Calu3 (cell line): ENCODE measurements at regions not wholly inside any gene's neighbourhood (a gene's known extent, or its start where the extent isn't known, plus 50 kb on each side); places are given as distances from the start of the nearest gene placed in this dataset.

Experiments used
- BruUV-seq: library from RNA; stranded (reverse); fragments of 400-500 nt; replicated peaks from 2 replicates; lab custom pipeline; 2021; lab: Mats Ljungman, UMichigan
- CTCF ChIA-PET: fragments of 300-600 bp; sonication (Branson Sonifier 250); formaldehyde crosslinking; loops from one replicate; lab custom pipeline; 2022; ENCODE audit warnings: antibody characterized with exemption; lab: Charles Lee
- DNase-seq: peaks from one replicate; pipeline ENCODE4 v3.0.0; 2022
- H3K27ac Mint-ChIP-seq: one replicate; pipeline ENCODE4 v1.8.0; 2022; ENCODE audit warnings: mixed read lengths; ENCODE audit not compliant: unreplicated experiment
- H3K27me3 Mint-ChIP-seq: one replicate; pipeline ENCODE4 v1.8.0; 2022; ENCODE audit warnings: mixed read lengths; ENCODE audit not compliant: unreplicated experiment
- H3K36me3 Mint-ChIP-seq: one replicate; pipeline ENCODE4 v1.8.0; 2022; ENCODE audit warnings: mild to moderate bottlenecking, moderate library complexity, mixed read lengths; ENCODE audit not compliant: insufficient read depth, unreplicated experiment
- H3K4me1 Mint-ChIP-seq: one replicate; pipeline ENCODE4 v1.8.0; 2022; ENCODE audit warnings: mild to moderate bottlenecking, low read depth, mixed read lengths; ENCODE audit not compliant: unreplicated experiment
- H3K4me3 Mint-ChIP-seq: one replicate; pipeline ENCODE4 v1.8.0; 2022; ENCODE audit warnings: mild to moderate bottlenecking, low read depth, moderate library complexity, mixed read lengths; ENCODE audit not compliant: unreplicated experiment
- H3K9me3 Mint-ChIP-seq: one replicate; pipeline ENCODE4 v1.8.0; 2022; ENCODE audit warnings: low read depth, mixed read lengths; ENCODE audit not compliant: unreplicated experiment
- CTCF ChIP-seq: fragments of 200-600 bp; IDR thresholded peaks from one replicate; pipeline ENCODE4 v1.8.0; 2022; ENCODE audit warnings: antibody characterized with exemption; ENCODE audit not compliant: unreplicated experiment
- intact Hi-C: fragments of 100-400 bp; cut with micrococcal nuclease; formaldehyde crosslinking; loops from one replicate; pipeline ENCODE4 v1.10.0; 2022; ENCODE audit not compliant: unreplicated experiment

GRCh38 chr10:123380491-123381085 is 226.4 kb downstream of the BUB3 start:
- BruUV-seq: no TSS peak
- intact Hi-C loops: loop anchor here (1.0 to 5.0 kb wide), 3 partner anchors 177 to 337 kb away; no protein-coding TSS in a partner anchor
- Mint-ChIP-seq H3K27ac (no peak overlapping the region), H3K4me3 (no peak overlapping the region), H3K4me1 (no peaks in the 10 kb centered on the region), H3K9me3 (no peaks in the 10 kb centered on the region), H3K36me3 (no peaks in the 10 kb centered on the region), H3K27me3 (peaks cover 25% of the 10 kb centered on the region)
- no peak for DNase-seq
- no peak for TF ChIP-seq CTCF
- CTCF ChIA-PET: interaction anchor here (0.5 to 1.0 kb wide), 4 partner anchors 40 to 338 kb away, joined by 3 to 9 read pairs (median 4); no protein-coding TSS in a partner anchor

GRCh38 chr10:123381224-123381623 is 227.0 kb downstream of the BUB3 start:
- no peak overlapping the region for H3K27ac Mint-ChIP-seq
- no peak for TF ChIP-seq CTCF
- no TSS peak for BruUV-seq
- H3K4me1 Mint-ChIP-seq: no peaks in the 10 kb centered on the region
- DNase-seq: no peak
- no peaks in the 10 kb centered on the region for H3K36me3 Mint-ChIP-seq
- CTCF ChIA-PET: interaction anchor here (1.0 kb wide), 1 partner anchor 338 kb away, joined by 5 read pairs; no protein-coding TSS in a partner anchor
- H3K27me3 Mint-ChIP-seq: peaks cover 25% of the 10 kb centered on the region
- H3K4me3 Mint-ChIP-seq: no peak overlapping the region
- intact Hi-C loops: loop anchor here (2.0 to 5.0 kb wide), 2 partner anchors 176 to 248 kb away; no protein-coding TSS in a partner anchor
- H3K9me3 Mint-ChIP-seq: no peaks in the 10 kb centered on the region

GRCh38 chr10:123382491-123382890 is 228.3 kb downstream of the BUB3 start:
- CTCF ChIA-PET: no interaction called here
- Mint-ChIP-seq H3K36me3 (no peaks in the 10 kb centered on the region), H3K9me3 (peaks cover 4% of the 10 kb centered on the region), H3K27me3 (peaks cover 25% of the 10 kb centered on the region), H3K4me3 (no peak overlapping the region), H3K4me1 (no peaks in the 10 kb centered on the region), H3K27ac (no peak overlapping the region)
- no peak for DNase-seq
- no TSS peak for BruUV-seq
- intact Hi-C loops: loop anchor here (5.0 kb wide), 1 partner anchor 175 kb away; no protein-coding TSS in a partner anchor
- TF ChIP-seq CTCF: no peak

- H3K27ac Mint-ChIP-seq: no peak overlapping the region
- CTCF ChIA-PET: no interaction called here
- peaks cover 17% of the 10 kb centered on the region for H3K27me3 Mint-ChIP-seq
- peaks cover 4% of the 10 kb centered on the region for H3K9me3 Mint-ChIP-seq
- TF ChIP-seq CTCF: no peak
- BruUV-seq: no TSS peak
- H3K36me3 Mint-ChIP-seq: no peaks in the 10 kb centered on the region
- intact Hi-C loops: no loop called here
- H3K4me3 Mint-ChIP-seq: no peak overlapping the region
- DNase-seq: no peak
- no peaks in the 10 kb centered on the region for H3K4me1 Mint-ChIP-seq
These were observed 231.4 kb downstream of the BUB3 start for GRCh38 chr10:123385508-123386080.
